ENCODE measurements at regions not wholly inside any gene's neighbourhood (a gene's known extent, or its start where the extent isn't known, plus 50 kb on each side); places are given as distances from the start of the nearest gene placed in this dataset.
"Not testable (repeated sequence)": the region's sequence is repeated elsewhere in the genome, so short reads cannot be mapped to it uniquely, and the experiment has no call there.

GRCh38 chr4:72670521-72670920 is 101.5 kb upstream of the ADAMTS3 start:
- Mint-ChIP-seq H3K27me3 (ENCODE audit: low read depth) (no peaks in the 10 kb centered on the region), H3K27ac (no peak overlapping the region)
- no peak for ATAC-seq (replicated peaks in 1 of 2)

GRCh38 chr4:72666910-72667309 is 97.9 kb upstream of the ADAMTS3 start:
- H3K4me3 Mint-ChIP-seq, result no peak overlapping the region
- H3K36me3 Mint-ChIP-seq (ENCODE audit: insufficient read depth in 2 of 2), result peaks cover 0 to 2% of the 10 kb centered on the region in 2 donors
- ATAC-seq (replicated peaks in 1 of 2) (no peak), DNase-seq (no peak)
- H3K27me3 Mint-ChIP-seq (ENCODE audit: low read depth), result no peaks in the 10 kb centered on the region
- no peaks in the 10 kb centered on the region for H3K9me3 Mint-ChIP-seq
- no peaks in the 10 kb centered on the region for H3K4me1 Mint-ChIP-seq (ENCODE audit: low read depth)
- H3K27ac Mint-ChIP-seq, result no peak overlapping the region

More at GRCh38 chr4:72670521-72670920, 101.5 kb upstream of the ADAMTS3 start:
- Mint-ChIP-seq H3K9me3 (no peaks in the 10 kb centered on the region), H3K4me3 (no peak overlapping the region), H3K36me3 (ENCODE audit: insufficient read depth in 2 of 2) (peaks cover 0 to 2% of the 10 kb centered on the region in 2 donors), H3K4me1 (ENCODE audit: low read depth) (no peaks in the 10 kb centered on the region)
- no peak for DNase-seq

- H3K36me3 Mint-ChIP-seq (ENCODE audit: insufficient read depth in 2 of 2), result no peaks in the 10 kb centered on the region
- H3K4me3 Mint-ChIP-seq, result no peak overlapping the region
- no peaks in the 10 kb centered on the region for H3K4me1 Mint-ChIP-seq (ENCODE audit: low read depth)
- H3K9me3 Mint-ChIP-seq, result no peaks in the 10 kb centered on the region
- H3K27me3 Mint-ChIP-seq (ENCODE audit: low read depth), result no peaks in the 10 kb centered on the region
- H3K27ac Mint-ChIP-seq, result no peak overlapping the region
- DNase-seq (no peak), ATAC-seq (replicated peaks in 1 of 2) (no peak)
These were observed 96.3 kb upstream of the ADAMTS3 start for GRCh38 chr4:72665171-72665968.

GRCh38 chr4:72663828-72664227 is 94.8 kb upstream of the ADAMTS3 start:
- no peaks in the 10 kb centered on the region for H3K4me1 Mint-ChIP-seq (ENCODE audit: low read depth)
- no peaks in the 10 kb centered on the region for H3K27me3 Mint-ChIP-seq (ENCODE audit: low read depth)

GRCh38 chr4:72661830-72662229 is 92.8 kb upstream of the ADAMTS3 start:
- H3K4me1 Mint-ChIP-seq (ENCODE audit: low read depth), result no peaks in the 10 kb centered on the region
- ATAC-seq (replicated peaks in 1 of 2), result no peak
- H3K27me3 Mint-ChIP-seq (ENCODE audit: low read depth), result no peaks in the 10 kb centered on the region
- no peaks in the 10 kb centered on the region for H3K9me3 Mint-ChIP-seq
- H3K27ac Mint-ChIP-seq, result no peak overlapping the region
- no peak for DNase-seq
- no peaks in the 10 kb centered on the region for H3K36me3 Mint-ChIP-seq (ENCODE audit: insufficient read depth in 2 of 2)
- H3K4me3 Mint-ChIP-seq, result no peak overlapping the region

More at GRCh38 chr4:72663828-72664227, 94.8 kb upstream of the ADAMTS3 start:
- ATAC-seq (replicated peaks in 1 of 2), result no peak
- Mint-ChIP-seq H3K4me3 (no peak overlapping the region), H3K9me3 (no peaks in the 10 kb centered on the region), H3K27ac (no peak overlapping the region), H3K36me3 (ENCODE audit: insufficient read depth in 2 of 2) (no peaks in the 10 kb centered on the region)
- no peak for DNase-seq

GRCh38 chr4:72641611-72642010 is 72.6 kb upstream of the ADAMTS3 start:
- peaks cover 0 to 1% of the 10 kb centered on the region in 2 donors for H3K36me3 Mint-ChIP-seq (ENCODE audit: insufficient read depth in 2 of 2)
- no peaks in the 10 kb centered on the region for H3K27me3 Mint-ChIP-seq (ENCODE audit: low read depth)
- no peak overlapping the region for H3K4me3 Mint-ChIP-seq
- H3K27ac Mint-ChIP-seq, result no peak overlapping the region
- H3K4me1 Mint-ChIP-seq (ENCODE audit: low read depth), result no peaks in the 10 kb centered on the region
- peaks cover 0 to 4% of the 10 kb centered on the region in 2 donors for H3K9me3 Mint-ChIP-seq
- no peak for DNase-seq
- no peak for ATAC-seq (replicated peaks in 1 of 2)

- not testable (repeated sequence) for H3K4me1 Mint-ChIP-seq (ENCODE audit: low read depth); ATAC-seq (replicated peaks in 1 of 2); H3K9me3 Mint-ChIP-seq
These were observed 67.8 kb upstream of the ADAMTS3 start for GRCh38 chr4:72636866-72637265.

GRCh38 chr4:72635931-72636330 is 66.9 kb upstream of the ADAMTS3 start:
- DNase-seq; H3K4me1 Mint-ChIP-seq (ENCODE audit: low read depth); H3K9me3 Mint-ChIP-seq; ATAC-seq (replicated peaks in 1 of 2); H3K27me3 Mint-ChIP-seq (ENCODE audit: low read depth); H3K36me3 Mint-ChIP-seq (ENCODE audit: insufficient read depth in 2 of 2); H3K27ac Mint-ChIP-seq; H3K4me3 Mint-ChIP-seq: not testable (repeated sequence)

More at GRCh38 chr4:72636866-72637265, 67.8 kb upstream of the ADAMTS3 start:
- H3K27ac Mint-ChIP-seq; DNase-seq; H3K36me3 Mint-ChIP-seq (ENCODE audit: insufficient read depth in 2 of 2); H3K27me3 Mint-ChIP-seq (ENCODE audit: low read depth); H3K4me3 Mint-ChIP-seq: not testable (repeated sequence)

- H3K4me3 Mint-ChIP-seq; H3K9me3 Mint-ChIP-seq; DNase-seq; H3K27me3 Mint-ChIP-seq (ENCODE audit: low read depth); H3K4me1 Mint-ChIP-seq (ENCODE audit: low read depth); H3K27ac Mint-ChIP-seq; ATAC-seq (replicated peaks in 1 of 2); H3K36me3 Mint-ChIP-seq (ENCODE audit: insufficient read depth in 2 of 2): not testable (repeated sequence)
These were observed 63.2 kb upstream of the ADAMTS3 start for GRCh38 chr4:72632253-72632652.

GRCh38 chr4:72631296-72631695 is 62.3 kb upstream of the ADAMTS3 start:
- Mint-ChIP-seq H3K4me3 (no peak overlapping the region), H3K27ac (no peak overlapping the region), H3K9me3 (peaks cover 0 to 1% of the 10 kb centered on the region in 2 donors), H3K4me1 (ENCODE audit: low read depth) (no peaks in the 10 kb centered on the region), H3K36me3 (ENCODE audit: insufficient read depth in 2 of 2) (no peaks in the 10 kb centered on the region), H3K27me3 (ENCODE audit: low read depth) (no peaks in the 10 kb centered on the region)
- DNase-seq (no peak), ATAC-seq (replicated peaks in 1 of 2) (no peak)

- Mint-ChIP-seq H3K4me1 (ENCODE audit: low read depth) (no peaks in the 10 kb centered on the region), H3K27me3 (ENCODE audit: low read depth) (no peaks in the 10 kb centered on the region), H3K36me3 (ENCODE audit: insufficient read depth in 2 of 2) (no peaks in the 10 kb centered on the region), H3K4me3 (no peak overlapping the region), H3K27ac (no peak overlapping the region), H3K9me3 (no peaks in the 10 kb centered on the region)
- DNase-seq, result no peak
- no peak for ATAC-seq (replicated peaks in 1 of 2)
These were observed 60.5 kb upstream of the ADAMTS3 start for GRCh38 chr4:72629540-72629939.

GRCh38 chr4:72627723-72628122 is 58.7 kb upstream of the ADAMTS3 start:
- Mint-ChIP-seq H3K36me3 (ENCODE audit: insufficient read depth in 2 of 2) (no peaks in the 10 kb centered on the region), H3K4me3 (no peak overlapping the region), H3K9me3 (peaks cover 0 to 1% of the 10 kb centered on the region in 2 donors), H3K27ac (no peak overlapping the region), H3K4me1 (ENCODE audit: low read depth) (no peaks in the 10 kb centered on the region), H3K27me3 (ENCODE audit: low read depth) (no peaks in the 10 kb centered on the region)
- DNase-seq (no peak), ATAC-seq (replicated peaks in 1 of 2) (no peak)
